ENCODE measurements at regions not wholly inside any gene's neighbourhood (a gene's known extent, or its start where the extent isn't known, plus 50 kb on each side); places are given as distances from the start of the nearest gene placed in this dataset.

DNA sequence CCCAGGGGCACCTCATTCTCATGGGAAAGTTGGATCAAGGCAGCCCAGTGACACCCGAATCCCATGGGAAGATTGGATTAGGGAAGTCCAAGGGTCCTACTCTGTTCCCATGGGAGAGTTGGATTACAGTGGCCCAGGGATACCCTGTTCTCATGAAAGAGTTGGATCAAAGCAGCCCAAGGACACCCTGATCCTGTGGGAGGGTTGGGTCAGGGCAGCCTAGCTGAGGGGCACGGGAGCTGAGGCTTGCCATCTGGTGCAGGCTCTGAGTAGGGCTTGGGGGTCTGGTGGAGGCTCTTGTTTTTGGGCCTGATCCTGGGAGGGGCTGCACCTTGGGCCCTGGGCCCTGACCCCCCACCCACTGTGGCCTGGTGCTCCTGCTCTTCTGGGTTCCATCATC is 87.1 kb downstream of the ACKR3 start:
- no peak for DNase-seq

DNA sequence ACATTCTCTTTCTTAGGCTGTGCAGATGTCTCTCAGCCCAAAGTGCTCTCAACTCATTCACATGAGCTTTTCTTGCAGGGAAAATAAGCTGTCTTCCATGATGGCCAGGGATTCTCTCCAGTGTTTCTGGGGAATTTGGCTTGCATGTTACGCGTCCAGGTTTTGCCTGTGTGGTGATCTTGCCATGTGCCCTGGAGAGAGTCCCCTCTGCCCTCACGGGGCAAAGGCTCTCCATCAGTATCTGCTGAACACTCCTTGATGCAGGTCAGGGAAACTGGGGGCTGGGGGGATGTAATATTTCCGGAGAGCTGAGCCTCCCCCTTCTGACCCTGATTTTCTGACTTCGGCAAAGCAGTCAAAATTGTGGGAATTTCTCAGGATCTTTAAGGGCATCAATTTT is 87.6 kb downstream of the ACKR3 start:
- no peak for DNase-seq

DNA sequence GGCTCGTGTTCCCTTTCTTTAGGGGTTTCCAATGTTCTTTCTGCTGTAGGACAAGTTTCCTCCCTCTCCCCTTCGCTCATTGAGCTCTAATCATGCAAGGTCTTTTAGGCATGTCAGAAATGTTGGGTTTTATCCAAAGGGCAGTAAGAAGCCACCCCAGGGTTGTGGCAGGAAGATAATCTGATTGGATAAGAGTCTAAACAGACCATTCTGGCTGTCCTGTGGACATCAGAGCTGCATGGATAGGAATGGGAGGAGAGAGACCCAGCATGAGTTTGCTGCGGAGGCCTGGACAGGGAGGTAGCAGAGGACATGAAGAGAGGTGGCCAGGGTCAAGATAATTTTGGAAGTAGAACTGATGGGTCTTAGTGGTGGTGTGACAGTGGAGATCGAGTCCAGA is 88.2 kb downstream of the ACKR3 start:
- DNase-seq: no peak

DNA sequence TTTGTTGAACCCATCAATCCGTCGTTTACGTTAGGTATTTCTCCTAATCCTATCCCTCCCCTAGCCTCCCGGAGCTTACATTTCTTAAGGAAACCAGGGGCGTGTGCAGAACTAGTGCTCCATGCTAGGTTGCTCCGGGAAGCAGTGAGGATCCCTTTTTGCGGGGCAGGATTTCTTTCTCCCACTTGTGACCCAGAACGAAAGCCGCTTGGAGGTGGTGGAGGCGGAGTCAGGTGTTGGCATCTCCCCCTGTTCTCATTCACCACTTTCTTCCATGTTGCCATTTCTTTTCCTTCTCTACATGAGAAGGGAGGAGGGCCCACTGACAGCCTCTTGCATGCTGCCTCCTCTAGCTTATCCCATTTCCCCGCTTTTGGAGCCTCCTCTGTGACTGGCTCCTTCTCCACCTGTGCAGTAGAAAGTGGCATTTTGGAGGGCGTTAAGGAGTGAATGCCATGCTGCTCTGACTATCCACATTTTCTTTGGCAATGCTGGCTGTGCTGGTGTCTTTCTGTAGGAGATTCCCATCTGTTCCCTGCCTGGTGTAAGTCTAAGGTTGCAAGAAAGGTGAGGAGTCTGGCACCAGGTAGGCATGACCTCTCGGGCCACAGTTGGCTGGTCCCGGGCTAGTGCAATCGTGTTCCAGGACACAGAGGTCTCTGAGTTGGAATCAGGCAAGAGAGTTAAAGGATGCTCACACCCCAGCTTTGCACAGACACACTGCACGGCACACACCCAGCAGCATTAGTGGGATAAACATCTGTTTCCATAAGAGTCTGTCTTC is 89.5 kb downstream of the ACKR3 start:
- no peak for DNase-seq

DNA sequence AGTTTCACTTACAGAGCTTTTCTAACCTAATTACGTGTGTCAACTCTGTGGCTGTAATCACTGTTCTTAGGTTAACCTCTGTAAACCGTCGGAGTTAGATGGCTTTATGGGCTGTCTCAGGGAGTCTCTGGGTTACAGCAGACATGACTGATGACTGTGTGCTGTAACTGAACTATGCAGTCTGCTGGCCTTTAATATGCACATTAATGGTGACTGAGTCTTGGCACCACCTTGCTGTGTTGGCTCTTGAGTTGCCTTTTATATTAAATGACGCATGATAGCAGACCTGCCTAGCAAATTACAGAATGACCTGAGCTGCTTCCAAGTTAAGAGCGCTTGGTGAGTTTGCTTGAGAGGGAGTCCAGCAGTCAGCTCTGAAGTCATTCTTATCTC is 90.1 kb downstream of the ACKR3 start:
- peak; percentile 61 for DNase-seq

DNA sequence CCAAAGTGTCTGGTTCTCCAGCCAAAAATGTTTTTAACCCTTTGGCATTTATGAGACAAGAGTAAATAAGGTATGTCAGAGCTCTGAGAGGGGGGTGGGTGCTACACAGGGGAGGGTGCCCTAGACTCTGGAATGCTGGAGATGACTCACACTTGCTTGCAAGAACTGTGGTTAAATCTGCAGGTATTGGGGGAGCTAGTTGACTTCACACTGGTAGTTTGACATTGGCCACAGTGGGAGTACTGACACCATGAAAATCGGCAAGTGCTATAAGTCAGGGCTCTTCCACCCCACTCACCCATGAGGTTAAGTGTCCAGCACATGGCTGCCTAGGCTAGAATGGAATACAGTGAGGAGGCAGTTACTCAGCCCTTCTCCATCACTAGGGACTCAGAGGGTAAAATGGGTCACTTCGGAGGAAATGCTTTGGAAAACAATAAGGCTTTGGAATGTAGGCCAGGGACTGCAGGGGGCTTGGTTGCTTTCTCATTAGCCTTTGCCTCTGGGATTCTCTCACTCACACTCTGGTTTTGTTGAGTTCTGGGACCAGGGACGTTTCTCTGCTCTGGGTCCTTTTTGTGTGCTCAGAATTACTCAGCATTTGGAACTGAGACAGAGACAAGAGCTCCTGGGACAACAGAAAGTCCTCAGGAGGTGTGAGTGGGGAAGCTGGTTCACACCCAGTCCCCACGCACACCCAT is 91.6 kb downstream of the ACKR3 start:
- no peak for DNase-seq

DNA sequence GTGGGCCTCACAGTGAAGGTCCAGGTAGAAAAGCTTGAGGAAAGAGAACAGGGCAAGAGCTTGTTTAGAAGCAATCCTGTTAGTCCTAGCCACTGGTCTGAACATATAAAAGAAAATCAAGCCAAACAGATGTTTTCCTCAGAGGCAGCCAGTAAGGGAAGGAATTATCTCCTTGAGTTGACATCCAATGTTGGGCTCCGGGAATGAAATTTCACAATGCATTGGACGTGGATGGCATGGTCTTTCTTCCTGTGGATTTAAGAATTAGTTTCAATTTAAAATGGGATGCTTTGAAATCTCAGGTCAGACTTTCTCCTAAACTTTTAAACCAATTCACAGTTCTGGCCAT is 92.1 kb downstream of the ACKR3 start:
- no peak for DNase-seq

DNA sequence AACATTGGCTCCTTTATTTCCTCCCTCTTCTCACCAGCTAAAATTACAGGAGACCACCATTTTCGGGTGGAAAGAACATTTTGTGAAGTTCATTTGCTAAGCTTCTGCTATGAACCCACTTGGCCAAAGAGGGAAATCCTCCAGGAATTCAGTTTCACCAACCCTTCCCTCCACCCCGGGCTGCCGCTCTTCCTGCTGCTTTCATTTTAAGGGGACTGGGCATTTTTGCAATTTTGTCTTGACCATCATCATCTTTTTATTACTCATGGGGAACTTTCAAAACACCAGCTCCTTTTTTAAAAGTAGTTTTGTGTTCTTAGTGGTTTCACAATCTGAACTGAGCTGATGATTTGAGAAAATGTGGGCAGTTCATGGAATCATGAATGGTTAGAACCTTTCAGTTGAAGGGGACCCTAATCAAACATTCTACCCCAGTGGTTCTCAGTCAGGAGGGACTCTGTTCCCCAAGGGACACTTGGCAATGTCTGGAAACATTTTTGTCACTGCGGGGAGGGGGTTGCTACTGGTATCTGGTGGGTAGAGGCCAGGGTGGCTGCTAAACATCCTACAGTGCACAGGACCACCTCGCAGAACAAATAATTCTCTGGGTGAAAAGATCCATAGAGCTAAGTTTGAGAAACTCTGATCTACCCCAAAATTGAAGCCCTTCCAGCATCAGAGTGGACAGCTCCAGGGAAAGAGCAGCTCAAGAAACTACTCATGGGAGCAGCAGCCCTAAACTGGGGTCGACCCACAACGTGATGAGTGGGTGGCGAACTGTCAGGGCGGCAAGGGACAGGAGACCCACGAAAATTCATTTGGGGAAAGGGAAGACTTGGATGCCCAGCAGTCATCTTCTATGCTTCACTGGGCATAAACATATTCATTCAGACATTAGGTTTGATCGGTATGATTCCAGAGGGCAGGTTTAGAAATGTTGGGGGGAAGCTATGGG is 92.9 kb downstream of the ACKR3 start:
- DNase-seq: no peak

DNA sequence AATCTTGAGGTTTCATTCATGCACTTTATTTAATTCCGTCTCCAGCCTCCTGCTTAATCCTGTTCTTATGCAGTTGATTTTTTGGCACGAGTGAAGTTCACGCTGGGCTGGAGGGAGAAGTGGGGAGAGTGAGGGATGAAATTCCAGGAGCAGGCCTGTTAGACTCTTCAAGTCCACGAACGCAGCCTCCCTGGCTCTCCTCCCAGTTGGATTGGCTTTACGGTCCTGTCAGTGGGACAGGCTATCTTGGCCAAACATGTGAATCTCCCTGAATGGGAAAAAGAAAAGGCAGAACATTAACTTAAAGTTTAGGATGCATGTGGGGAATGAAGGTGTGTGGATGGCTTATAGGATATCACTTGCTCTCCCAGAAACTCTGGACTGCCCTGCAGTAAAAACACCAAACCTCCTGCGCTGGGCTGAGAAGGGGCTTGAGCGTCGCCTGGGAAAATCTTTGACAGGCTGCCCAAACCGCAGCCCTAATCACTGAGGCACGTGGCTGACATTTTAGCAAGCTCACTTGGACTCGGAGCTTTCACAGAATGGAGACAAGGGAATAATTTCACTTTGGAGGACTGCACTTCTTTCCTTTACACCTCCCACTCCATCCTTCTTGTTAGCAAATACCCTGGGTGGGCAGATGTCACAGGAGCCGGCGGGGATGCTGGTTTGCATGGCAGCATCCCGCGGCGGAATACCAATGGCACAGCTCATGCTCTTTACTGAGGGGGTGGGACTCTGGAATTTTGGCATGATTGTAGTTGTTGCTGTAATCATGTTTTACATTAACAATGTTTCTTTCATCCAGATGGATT is 93.9 kb downstream of the ACKR3 start:
- DNase-seq: no peak

DNA sequence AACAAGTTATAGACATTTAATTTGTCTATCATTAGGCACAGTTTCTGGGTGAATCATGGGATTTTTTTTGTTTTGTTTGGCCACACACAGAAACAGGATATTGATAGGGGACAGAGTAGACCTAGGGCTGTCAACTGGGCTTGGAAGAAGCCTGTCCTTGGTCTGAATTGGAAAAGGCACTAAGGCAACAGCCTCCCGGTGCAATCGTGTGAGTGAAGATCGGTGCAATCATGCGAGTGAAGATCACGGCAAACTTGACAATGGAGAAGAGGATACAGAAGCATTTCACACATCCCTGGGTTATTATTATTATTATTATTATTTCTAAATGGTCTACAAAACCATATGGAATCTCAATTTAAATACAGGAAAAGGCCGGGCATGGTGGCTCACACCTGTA is 94.5 kb downstream of the ACKR3 start:
- DNase-seq: no peak

DNA sequence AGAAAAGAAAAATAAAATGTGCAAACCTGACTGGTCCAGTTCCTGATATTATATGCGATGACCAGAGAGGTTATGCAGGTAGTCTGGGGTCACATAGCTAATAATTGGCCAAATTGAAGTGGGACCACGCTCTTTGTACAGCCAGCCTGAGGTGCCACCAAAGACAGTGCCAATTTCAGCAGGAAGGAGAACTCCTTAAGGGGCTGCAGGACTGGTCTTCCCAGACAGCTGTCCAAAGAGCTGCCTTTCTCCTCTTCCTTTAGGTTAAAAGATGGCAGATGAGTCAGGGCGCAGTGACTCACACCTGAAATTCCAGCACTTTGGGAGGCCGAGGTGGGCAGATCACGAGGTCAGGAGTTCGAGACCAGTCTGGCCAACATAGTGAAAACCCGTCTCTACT is 95.5 kb downstream of the ACKR3 start:
- DNase-seq: no peak

DNA sequence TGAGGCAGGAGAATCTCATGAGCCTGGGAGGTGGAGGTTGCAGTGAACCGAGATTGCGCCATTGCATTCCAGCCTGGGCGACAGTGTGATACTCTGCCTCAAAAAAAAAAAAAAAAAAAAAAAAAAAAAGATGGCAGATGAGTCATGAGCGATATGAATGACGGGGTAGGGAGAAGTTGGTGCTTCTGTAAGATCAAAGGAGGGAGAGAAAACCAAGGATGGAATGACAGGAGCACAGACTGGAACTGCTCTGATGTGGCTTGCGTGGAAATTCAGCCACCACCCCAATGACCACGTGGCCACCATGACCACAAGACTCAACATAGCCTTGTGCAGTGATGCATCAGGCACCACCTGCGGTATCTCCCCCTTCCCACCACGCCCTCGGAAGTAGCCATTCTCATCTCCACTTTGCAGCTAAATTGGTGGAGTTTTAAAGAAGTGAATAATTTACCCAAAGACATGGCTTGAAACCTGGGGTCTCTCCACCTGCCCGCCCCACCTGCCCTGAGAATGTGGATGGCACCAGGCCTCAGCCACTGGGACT is 96.0 kb downstream of the ACKR3 start:
- no peak for DNase-seq

DNA sequence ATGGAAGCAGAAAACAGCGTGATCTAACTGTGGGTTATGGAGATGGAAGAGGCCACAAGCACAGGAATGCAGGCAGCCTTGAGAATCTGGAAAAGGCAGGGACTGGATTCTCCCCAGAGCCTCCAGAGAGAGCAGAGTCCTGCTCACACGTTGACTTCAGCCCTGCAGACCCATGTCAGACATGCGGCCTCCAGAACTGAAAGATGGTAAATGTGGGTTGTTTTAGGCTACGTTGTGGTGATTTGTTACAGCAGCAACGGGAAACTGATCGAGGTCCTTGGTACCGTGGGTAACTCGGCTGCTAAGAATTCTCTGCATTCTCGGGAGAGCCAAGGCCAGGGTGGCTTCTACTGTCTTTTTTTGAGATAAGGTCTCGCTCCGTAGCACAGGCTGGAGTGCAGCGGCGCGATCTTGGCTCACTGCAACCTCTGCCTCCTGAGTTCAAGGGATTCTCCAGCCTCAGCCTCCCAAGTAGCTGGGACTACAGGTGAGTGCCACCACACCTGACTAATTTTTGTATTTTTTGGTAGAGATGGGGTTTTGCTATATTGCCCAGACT is 97.1 kb downstream of the ACKR3 start:
- DNase-seq: no peak

DNA sequence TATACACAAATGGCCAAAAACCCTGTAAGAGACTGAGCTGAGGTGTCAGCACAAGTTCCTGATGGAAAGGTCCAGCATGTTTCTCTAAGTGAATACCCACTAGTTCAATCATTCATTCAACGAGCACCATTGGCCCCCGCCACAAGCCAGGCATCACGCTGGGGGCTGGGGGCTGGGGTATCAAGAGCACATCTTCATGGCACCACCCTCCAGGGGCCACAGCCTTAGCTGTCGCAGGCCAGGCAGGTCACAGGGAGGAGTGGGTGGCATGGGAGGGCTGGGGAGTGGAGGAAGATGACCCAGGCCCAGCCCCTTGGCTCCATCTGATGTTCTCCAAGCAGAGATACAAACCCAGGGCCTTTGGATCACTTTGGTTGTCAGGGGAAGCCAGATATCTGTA is 97.9 kb downstream of the ACKR3 start:
- no peak for DNase-seq

DNA sequence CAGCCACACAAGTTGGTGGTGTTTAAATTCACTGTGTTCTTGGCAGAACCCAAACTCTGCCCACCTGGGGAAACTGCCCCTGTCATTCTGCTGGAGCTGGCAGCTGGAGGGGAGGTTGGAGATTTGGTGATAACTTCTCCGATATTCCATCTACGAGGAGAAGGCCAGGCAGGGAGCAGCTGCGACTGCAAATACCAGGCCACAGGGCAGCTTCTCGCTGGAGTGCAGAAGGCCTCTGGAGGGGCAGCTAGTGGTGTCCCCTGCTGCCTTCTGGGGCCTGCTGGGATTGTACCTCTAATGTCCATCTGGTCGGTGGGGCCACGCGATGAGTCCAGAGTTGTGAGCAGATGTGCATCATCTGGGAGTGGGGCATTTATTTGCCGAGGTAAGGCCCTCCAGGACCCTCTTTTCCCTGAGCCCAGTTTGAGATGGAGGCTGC is 98.9 kb downstream of the ACKR3 start:
- no peak for DNase-seq

DNA sequence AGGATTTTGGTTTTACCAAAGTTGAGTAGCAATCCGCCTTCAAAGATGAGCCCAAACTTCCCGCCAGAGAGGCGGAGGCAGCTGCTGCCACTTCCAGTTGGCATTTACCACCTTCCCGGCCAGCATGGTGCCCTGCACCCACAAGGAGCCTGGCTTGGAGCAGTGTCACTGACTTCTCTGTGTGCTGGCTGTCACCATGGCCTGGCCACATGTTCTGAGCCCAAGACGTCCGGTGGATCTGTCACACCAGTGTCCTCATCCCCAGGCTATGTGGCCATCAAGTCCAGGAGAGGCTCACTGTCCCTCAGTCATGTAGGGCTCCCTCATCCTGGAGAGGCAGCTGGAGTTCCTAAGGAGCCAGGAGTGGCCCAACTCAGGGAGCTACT is 100.6 kb downstream of the ACKR3 start:
- DNase-seq: no peak

DNA sequence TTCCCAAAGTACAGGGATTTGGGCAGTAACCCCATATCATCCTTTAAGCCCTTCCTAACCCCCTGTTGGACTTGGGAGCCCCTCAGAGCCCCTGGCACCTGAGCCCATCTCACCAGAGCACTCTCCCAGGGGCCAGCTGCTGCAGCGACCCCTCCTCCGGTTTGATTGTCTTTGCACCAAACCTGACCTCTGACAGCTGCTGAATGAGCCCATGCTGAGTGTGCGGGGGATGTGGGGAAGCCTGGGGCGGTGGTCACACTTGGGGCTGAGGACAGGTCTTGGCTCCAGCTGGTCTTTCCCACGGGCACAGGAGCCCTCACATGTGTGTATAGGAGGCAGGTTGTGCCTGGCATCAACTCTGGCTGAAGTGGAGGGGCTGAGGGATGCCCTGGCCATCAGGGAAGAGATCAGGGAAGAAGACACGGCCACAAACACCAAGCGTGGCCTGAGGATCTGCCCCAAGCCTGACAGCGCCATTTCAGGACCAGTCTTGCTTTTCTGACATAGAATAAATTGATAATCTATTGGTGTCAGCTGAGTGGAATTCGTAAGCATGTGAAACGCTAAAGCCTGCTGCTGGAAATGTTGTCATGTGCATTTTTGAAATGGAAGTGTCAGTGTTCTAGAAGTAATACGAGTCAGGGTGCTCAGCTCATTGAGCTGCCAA is 102.4 kb downstream of the ACKR3 start:
- DNase-seq: no peak

DNA sequence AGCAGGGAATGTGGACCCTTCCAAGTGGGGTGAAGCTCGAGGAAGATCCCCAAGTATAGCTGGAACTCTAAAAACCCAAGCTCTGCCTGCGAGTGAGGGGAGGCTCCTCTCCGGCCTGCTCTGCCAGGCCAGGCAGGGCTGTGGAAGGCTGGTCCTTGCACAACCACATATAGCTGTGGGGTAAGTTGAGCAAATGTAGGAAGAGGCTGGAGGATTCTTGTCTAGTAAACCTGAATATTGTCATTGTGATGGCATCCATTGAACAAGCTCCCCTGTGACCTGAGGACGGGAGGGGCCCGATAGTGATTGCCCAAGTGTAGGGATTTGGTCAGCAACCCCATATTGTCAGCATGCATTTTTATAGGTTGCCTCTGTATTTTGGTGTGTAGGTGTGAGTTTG is 103.0 kb downstream of the ACKR3 start:
- no peak for DNase-seq

DNA sequence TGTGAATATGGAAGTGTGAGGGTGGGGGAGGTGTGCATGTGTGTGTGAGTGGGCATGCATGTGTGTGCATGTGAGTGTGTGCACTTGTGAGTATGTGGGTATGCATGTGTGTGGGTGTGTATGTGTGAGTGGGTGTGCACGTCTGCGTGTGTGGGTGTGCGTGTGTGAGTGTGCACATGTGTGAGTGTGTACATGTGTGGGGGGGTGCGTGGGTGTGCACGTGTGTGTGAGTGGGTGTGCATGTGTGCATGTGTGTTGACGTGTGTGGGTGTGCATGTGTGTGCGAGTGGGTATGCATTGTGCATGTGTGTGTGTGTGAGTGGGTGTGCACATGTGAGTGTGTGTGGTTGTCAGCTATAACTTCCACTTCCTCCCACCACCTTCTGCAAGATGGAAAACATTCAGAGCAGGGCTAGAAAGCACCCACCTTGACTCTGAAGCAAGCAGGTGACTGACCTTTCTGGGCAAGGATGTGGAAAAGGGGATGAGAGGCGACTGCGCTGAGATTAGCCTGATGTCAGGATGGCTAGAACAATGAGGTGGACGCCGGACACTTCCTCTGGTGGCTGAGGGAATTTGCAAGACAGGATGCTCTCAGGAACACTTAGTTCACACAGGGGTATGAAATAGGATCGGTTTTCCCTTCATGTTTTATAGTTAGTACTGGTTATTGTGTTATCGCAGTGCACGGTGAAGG is 103.6 kb downstream of the ACKR3 start:
- DNase-seq: no peak

DNA sequence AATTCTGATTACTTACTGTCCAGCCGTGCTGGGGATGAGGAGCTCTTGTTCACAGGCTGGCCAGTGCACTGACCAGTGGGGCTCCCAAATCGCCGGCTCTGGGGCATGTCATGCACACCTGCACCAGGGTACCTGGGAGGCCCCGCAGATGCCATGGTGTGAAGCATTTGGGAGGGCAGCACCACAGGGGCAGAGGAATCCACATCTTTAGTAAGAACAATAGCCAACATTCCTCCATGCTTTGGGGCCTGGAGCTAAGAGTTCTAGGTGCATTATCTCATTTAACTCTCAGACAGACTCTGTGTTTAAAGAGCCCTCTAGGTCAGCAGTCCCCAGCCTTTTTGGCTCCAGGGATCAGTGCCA is 104.2 kb downstream of the ACKR3 start:
- DNase-seq: no peak

DNA sequence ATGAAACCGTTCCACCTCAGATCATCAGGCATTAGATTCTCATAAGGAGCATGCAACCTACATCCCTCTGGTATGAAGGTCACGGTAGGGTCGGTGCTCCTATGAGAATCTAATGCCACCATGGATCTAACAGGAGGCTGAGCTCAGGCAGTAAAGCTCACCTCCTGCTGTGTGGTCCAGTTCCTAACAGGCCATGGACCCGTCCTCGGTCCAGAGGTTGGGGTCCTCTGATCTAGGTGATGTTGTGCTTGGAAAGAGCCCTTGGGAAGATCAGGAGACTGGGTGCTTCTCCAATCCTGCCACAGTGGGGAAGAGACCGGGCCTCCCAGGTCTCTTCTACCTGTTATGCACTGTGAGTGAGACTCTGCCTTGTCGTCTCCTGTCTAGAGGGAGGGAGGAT is 104.6 kb downstream of the ACKR3 start:
- DNase-seq: no peak
